Activated CD8-positive, alpha-beta memory T cell treated with anti-CD3 and anti-CD28 coated beads, Interleukin-2, amount 50 U/mL, for 24 hours (primary cell): ENCODE measurements at regions not wholly inside any gene's neighbourhood (a gene's known extent, or its start where the extent isn't known, plus 50 kb on each side); places are given as distances from the start of the nearest gene placed in this dataset.

Experiments used
- DNase-seq: peaks from one replicate; pipeline ENCODE4 v3.0.0-alpha.2; 2020; ENCODE audit errors: extremely low read depth

DNA sequence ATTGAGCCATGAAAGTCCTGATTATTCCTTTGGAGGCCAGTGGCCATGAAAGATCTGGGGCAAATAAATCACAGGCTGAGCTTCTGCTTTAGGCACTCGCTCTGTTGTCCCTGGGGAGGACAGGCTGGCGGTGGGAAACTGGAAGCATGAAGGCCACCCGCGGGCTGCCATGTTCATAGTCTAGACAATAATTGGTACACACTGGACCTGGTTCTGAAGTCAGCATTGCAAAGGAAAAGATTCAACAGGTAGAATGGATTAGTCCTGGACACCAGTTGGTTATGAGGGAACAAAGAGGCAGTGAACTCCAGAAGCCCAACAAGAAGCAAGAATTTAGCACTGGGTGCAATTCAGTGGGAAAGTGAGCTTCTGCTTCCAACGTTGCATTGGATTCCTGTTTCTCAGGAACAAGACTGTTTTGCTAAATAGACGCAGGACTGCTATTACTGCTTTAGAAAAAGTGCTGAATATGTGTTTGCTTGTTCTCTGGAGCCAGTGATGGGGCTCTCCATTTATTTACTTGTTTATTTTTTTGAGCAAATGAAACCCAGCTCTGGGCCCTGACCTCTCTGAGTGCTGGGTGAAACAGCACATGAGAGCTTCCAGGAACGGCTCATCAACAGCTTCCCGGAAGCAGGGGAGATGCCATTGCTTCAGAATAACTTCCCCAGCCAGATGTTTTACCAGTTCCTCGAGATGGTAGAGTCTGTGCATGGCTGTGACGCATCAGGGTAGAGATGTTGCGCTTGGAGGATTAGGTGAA is 336.4 kb downstream of the ZNF536 start:
- DNase-seq, result no peak

DNA sequence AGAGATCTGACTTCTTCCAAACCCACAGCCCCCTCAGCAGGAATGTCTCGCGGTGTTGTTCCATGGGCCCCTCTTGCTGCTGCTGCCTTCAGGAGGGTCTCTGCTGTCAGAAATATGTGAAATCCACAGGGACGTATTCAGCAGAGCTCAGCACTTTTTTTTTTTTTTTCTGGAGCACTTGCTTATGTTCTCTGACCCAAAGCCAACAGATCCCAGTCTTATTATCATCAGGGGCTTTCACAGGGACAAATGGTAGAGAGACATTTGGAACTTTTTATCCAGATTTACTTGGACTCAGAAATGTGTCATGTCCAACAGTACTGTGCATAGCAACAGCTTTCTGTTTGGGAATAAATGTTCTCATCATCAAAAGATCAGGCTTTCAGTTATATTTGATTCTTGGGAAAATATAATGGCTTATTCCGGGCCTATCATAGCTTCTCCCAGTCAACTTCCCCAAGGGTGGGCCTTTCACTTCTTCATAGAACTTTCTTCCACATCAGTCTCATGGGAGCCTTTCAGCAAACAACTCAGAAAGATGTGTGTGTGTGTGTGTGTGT is 332.7 kb downstream of the ZNF536 start:
- DNase-seq, result no peak

DNA sequence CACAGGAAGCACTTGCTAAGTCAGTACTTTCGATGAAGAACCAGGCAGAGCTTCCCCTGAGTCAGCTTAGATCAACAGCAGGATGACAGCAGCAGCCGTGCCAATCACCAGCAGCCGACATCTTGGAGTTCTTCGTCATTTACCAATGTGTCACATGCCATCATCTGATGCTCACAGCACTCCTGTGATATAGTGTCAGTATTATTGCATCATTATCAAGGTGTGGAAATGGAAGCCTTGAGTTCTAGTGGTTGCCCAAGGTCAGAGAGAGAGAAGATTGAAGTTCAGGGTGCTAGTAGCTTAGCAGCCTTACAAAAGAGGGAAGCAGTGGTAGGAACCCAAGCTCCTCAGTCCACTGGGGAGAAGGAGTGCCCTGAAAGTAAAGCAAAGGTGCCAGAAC is 331.5 kb downstream of the ZNF536 start:
- DNase-seq, result no peak

DNA sequence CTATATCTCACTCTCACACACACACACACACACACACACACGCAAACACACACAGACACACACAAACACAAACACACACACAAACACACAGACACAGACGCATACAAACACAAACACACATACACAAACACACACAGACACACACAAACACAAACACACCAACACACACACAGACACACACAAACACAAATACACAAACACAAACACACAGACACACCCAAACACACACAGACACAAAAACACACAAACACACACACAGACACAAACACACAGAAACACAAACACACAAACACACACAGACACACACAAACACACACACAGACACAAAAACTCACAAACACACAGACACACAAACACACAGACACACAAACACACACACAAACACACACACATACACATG is 329.0 kb downstream of the ZNF536 start:
- DNase-seq, result no peak

DNA sequence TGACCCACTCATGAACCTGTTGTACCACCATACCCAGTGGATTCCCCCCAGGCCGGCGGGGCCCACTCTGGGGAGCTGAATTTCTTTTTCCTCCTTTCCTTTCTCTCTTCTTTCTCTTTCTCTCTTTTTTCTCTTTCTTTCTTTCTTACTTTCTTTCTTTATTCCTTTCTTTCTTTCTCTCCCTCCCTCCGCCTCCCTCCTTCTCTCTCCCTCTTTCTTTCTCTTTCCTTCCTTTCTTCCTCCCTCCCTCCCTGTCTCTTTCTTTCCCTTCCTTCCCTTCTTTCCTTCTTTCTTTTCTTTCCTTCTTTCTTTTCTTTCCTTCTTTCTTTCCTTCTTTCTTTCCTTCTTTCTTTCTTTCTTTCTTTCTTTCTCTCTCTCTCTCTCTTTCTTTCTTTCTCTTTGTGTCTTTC is 327.7 kb downstream of the ZNF536 start:
- no peak for DNase-seq

DNA sequence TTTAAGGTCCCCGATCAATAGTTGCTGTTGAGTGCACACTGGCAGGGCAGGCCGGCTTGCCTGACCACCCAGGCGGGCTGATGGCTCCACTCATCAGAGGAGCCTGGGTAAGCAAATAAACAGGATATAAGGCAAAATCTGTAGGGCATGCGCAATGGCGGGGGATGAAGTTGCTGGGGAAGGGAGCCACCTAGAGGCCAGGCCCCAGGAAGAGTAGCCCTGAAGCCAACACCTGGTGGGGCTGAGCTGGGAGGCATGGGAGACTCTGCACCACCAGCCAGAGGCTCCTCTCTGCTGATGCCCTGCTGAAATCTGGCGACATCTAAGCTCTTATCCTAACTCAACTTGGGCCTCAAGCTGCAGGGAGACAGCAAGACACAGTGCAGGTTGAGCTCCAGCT is 324.3 kb downstream of the ZNF536 start:
- DNase-seq, result no peak

DNA sequence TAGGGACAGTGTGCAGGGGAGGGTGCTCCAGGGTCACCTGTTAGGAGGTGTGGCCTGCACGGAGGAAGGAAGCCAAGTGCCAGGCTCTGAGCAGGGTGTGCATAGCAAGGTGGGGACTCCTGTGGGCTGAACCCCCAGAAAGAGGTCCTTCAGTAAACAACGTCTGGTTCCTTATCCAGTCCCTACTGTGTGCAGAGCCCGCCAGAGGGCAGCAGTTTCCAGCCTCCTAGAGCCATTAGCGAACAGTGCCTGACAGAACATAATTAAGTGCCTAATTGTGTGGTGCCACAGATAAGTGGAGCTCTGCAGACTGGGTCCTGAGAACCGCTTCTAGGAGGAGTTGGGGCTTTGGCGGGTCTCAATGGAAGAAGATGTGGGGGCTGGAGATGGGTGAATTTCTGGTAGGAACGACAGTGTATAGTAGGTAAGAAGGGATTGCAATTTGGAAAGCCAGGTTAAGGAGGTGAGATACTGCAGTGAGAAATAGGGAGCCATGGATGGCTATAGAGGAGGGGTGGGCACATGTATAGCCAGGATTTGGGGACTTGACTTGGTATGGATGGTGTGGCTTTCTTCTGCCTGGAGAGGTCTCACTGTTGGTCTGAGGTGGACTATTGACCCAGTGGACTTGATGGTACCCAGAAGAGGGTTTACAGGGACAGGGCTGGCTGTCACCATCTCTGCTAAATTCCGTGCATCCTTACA is 323.1 kb downstream of the ZNF536 start:
- no peak for DNase-seq

DNA sequence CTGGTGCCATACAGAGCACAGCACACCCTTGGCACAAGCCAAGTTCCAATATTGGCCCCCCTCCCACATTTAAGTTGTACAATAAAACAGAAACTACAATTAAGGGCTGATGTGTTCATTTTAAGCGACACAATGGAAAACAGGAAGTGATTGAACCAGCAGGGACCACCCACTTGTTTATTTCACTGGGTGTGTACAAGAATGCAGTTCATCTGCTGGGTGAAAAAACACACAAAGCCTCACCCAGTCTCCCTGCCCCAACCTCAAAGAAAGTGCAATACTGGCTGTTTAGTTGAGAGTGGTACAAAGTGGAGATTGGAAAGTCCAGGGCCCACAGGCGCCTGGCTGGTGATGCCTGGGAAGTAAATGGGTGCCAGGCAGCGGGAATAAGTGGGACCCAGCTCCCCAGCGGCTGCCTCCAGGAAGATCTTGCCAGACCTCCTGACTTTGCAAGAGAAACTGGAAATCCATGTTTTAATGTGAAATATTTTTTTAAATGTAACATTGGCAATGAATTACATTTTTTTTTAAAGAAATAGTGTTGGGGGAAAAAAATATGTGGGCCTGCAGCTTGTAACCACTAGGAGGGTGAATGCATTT is 322.1 kb downstream of the ZNF536 start:
- DNase-seq, result no peak

DNA sequence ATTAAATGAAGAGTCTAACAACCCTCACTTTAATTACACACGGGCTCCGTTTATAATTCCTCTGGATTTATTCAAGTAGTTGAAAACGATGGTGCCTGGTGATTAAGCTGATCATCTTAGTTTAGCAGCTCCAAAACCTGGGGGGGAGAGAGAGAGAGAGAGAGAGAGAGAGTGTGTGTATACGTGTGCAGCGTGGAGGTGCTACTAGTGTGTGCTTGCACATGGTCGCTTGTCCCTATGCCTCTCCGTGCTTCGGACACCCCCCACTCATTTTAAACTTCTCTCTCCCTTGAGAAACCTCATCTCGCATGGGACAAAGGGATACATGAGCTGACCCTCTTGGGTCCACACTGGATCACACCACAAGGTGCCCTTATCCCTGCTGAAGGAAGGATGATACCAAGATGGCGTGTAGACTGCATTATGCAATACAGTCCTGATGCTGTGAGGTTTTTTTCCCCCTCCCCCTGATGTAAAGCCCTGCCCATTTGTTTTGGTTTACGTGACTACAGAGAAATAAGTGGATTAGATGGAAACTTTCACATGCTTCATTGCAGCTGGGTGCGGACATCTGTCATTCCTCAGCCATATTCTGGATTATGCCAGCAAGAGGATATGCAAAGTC is 320.8 kb downstream of the ZNF536 start:
- DNase-seq, result no peak

DNA sequence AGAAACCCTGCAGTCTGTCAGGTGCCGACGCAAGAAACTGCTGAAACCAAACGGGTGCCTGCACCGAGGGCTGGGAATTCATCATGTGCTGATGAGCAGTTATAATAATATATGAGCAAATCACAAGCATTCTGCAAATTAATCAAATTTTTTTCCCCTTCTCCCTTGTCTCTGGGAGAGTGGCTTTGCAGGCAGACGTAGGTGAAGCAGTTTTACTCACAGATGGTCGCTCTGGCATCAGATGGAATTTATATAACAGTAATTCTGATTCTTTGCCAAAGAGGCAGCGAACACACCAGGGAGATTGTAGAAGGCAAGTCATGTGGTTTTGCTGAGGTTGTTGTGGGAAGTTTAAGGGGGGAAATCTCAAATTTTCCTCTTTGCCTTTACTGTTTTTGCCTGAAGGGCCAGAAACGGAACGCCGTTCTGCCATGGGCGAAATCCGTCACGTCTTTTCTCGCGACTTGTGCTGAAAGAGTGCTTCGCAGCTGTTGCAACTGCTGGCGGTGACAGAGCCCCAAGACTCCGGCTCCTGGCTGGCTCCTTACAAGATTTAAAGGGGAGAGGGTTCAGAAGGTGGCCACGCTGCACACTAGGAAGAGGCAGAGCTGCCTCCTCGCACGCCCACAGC is 320.1 kb downstream of the ZNF536 start:
- DNase-seq, result no peak

DNA sequence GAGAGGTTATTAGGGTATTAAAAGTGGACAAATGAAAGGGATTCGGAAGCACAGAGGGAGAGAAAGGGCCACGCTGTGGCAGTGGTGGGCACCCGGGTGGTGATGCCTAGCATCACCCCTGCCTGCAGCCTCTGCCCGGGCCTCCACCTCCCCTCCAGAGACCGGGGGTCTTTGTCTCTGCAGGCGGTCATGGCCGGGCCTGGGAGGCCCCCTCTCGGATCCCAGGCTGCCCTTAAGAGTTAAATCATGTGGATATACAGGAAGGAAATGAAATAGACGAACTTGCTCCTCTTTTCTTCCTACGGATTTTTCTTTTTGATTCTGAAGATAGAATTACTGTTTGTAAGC is 319.6 kb downstream of the ZNF536 start:
- no peak for DNase-seq

DNA sequence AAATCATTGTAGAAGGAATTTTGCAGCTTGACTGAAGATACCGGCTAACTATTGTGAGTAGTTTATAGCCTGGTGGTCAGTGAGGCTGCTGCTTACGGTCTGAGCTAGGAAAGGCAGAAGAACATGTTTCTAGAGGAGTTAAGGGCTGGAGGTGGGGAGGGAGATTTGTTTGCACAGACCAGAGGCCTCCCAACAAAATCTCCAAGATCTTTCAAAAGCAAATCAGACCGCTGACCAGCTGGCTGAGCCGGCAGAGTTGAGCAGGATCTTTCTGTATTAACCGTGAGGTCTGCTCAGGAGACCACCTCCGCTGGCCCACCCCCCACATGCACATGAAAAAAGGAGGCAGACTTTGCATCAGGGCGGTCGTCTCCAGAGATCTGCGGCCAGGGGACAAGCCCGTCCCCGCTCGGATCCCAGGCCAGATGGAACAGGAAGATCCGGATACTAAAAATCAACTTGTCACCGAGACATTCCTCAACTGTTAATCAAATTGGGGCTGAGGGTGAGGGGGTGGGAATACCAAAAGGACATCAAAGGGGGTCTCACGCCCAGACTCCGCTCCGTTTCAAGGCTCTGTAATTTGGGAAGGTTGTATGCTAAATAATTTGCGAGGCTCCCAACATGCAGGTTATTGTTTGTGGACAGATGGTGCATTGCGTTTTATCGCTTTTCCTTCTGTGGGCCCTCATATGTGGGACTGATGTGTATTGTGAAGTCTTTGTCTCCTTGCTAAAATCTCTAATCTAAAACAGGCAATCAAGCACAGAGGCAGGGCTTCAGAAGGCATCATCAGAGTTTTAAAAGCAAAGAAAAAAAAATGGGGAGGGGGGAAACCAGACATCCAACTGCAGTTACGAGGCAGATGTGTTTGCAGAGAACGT is 319.0 kb downstream of the ZNF536 start:
- no peak for DNase-seq

DNA sequence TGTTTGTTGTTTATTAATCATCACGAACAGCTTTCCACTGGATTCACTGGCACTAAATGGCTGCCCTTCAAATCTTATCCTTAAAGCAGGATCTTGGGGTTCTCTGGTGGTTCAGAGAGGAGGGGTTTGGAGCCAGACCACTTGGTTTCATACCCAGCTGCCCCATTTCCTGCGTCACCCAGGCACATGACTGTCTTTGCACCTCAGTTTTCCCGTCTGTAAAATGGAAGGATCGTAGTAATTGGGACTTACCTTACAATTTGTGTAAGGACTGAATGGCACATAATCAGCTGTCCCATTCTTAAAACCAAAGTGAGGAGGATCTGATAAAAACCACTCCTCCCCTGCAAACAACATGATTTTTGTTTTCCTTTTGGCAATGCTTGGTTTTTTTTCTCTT is 318.3 kb downstream of the ZNF536 start:
- no peak for DNase-seq

DNA sequence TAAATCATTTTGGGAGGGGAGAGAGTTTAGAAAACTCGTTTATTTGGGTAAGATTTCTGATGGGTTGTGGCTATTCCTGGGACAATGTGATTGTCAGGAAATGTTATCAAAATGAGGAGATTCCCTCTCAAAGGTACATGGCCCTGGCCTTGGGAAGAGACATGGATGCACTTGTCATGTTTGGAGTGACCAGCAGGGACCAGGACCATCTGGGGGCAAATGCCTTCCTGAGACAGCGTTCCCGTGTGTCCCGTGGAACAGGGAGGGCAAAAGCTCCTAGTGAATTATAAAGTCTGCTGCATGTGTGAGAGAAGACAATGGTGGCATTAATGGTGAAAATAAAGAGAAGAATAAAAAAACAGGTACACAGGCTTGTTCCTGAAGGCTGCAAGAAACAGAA is 317.3 kb downstream of the ZNF536 start:
- no peak for DNase-seq

DNA sequence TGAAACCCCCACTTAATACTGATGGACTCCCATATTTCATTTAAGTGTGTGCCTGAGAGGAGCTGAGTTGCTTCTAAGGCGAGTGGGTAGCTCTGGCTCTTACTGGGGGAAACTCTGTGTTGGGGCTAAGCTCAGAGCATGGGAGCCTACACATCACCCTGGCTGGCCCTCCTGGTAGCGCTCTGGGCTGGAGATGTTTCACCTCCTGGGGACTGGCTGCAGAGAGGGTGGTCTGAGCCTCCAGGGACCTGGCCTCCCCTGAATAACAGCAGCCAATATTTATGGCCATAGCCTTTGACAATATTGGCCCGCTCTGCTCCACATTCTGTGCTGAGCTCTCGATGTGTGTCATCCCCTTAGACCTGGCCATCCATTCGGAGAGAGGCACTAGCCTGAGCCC is 316.5 kb downstream of the ZNF536 start:
- DNase-seq, result no peak

DNA sequence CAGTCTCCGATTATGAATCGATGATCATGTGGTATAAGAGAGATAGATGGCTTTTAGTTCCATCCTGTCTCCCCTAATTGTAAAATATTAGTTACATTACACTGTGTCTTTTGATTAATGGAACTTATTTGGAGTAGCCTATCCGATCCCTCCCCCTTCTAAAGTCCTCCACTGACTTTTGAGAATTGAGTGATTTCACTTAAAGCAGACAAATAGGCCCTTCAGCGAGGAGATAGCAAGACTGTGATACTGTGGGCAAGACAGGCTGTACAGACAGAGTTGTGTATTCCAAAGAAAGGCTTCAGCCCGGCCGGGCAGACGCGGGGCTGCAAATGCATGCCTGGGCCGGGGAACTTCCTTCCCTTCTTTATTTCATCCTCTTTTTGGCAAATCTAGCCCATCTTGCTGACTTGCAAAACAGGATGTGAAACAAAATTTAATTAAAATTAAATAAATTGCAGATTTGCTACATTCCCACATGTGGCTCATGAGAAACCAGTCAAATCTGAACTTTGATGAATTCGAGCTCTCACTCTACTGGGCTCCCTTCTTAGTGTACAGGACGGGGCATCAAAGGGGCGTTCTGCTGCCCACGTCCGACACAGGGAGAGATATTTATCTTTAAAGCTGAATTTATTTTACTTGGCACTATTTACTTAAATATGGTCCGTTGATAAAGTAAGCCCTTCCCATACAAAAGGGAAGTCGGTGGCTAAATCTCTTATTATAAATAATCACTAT is 314.8 kb downstream of the ZNF536 start:
- DNase-seq, result no peak

DNA sequence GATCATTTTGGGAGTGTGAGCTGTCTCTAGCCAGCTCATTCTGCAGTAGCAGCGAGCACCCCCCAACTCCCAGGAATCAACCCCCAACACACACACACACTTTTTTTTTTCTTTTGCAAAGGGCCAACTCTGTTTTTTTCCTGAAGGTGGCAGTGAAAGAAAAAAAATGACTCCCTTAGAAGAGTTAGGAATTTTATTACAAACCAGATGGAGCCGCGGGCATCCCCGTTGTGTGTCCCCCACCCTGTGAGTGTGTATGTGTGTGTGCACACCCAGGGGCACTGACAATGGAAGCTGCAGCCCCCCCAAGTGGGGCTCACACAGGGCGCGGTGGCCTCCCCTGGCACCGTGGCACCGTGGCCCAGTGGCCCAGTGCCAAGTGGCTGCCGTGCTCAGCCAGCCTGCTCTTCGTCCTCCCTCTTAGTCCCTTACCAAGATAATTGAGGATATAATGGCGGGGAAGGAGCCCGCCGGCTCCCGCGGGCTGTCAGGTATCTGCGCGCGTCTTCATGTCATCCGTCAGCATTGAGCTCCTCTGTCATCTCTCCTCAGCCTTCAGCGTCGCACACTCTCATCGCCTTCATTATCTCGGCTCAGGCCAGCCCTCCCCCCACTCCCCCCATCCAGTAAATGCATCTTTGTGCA is 314.1 kb downstream of the ZNF536 start:
- no peak for DNase-seq

DNA sequence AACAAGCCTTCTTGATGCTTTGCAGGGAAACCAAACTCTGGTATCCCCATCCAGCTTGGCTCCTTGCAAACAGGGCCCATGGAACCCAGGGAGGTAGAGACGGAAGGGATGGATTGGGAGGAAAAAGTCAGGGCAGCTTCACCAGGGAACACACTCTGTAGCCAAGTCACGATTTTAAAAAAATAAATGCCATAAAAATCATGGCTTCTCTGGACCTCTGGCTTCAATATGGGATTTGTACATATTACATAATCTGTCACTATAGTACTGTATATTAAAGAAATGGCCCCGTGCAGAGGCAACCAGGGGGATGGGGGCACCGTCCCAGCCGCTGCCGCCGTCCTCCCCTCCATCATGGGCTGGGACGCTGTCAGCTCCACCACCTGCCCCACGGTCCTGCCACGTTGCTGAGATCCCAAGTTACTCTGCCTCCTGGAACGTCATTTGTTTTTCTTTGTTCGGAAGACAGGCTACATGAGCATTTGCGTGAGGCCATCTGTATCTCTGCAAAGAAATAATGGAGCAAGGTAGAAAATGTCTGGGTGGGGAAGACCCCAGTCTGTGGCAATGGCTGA is 313.3 kb downstream of the ZNF536 start:
- DNase-seq, result no peak

DNA sequence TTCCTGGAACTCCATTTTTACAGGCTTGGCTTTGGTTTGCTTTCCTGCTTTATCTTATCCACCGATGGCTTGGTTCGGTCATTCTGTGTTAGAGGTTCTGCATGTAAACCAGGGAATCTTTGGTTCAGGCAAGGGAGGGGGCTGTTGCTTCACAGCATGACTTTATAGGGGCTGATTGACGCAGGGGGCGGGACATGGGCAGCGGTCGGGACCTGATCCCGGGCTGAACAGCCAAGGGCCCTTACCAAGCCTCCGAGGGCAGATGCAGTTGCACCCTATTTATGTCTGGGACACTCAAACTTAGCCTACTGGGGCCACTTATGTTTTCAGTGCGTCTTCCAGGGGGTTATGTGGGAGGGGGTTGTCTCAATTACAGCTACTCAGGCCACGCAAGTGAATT is 312.4 kb downstream of the ZNF536 start:
- DNase-seq, result no peak
